ENCODE measurements at regions not wholly inside any gene's neighbourhood (a gene's known extent, or its start where the extent isn't known, plus 50 kb on each side); places are given as distances from the start of the nearest gene placed in this dataset.
"Not testable (repeated sequence)": the region's sequence is repeated elsewhere in the genome, so short reads cannot be mapped to it uniquely, and the experiment has no call there.

GRCh38 chr2:194395818-194396217, 1261.2 kb upstream of the SLC39A10 start:
- DNase-seq (ENCODE audit: low read depth, low spot score): no peak

DNA sequence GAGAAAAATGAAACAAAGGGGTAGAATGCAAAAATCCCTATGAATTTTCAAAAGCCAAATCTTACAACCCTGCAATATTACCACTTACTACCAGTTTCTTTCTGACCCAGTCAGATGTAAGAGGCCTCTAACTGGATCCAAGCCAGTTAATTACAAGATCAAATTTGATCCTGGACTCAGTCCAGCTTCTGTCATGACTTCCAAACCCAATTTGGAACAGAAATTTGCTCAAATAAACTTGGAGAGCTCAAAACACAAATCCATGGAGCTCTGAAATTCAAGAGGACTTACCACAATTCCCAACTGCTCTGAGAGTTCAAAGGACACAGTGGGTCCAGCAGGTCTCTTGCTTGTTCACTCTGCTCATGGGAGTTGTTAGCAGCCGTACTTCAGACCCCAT, 1271.7 kb upstream of the SLC39A10 start:
- DNase-seq (ENCODE audit: low read depth, low spot score): no peak

DNA sequence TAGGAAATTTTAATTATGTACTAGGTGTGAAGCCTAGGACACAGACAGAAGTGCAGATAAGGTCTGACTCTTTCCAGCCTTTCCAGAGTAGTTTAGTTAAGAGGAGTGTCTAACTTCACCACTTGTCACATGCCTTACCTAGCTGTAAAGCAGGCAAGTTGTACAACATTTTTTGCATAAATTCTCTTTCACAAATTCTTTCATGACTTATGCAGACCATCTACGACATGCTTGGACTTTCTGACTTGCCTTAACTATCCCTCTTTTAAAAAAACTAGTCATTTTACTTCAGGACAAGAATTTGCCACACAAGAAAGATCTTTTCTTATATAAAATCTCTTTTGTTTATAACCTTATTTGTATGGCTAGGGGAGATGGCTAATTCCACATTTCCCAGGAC, 1273.6 kb upstream of the SLC39A10 start:
- DNase-seq (ENCODE audit: low read depth, low spot score): no peak

DNA sequence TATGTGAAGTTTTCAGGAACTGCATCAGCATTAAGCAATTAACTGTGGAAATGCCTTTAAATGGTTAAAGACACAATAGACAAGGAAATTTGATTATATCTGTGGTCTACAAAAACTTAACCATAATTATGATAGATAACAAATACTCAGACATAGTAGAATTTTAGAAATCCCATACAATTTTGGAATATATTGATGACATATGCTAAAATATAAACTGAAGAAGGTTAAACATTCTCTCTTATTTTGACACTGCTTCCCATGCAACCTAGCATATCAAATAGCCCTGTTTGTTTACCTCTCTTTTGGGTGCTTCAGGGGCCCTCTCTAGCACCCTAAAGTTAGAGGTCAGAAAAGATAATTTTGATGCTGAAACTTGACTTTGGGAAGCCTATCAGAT, 1274.8 kb upstream of the SLC39A10 start:
- DNase-seq (ENCODE audit: low read depth, low spot score): no peak

- DNase-seq (ENCODE audit: low read depth, low spot score): no peak
These were observed 1277.0 kb upstream of the SLC39A10 start for GRCh38 chr2:194380011-194380410.

- not testable (repeated sequence) for DNase-seq (ENCODE audit: low read depth, low spot score)
These were observed 1289.6 kb upstream of the SLC39A10 start for GRCh38 chr2:194367390-194367789.

GRCh38 chr2:194363878-194364277, 1293.1 kb upstream of the SLC39A10 start:
- DNase-seq (ENCODE audit: low read depth, low spot score): no peak

GRCh38 chr2:194363295-194363694, 1293.7 kb upstream of the SLC39A10 start:
- no peak for DNase-seq (ENCODE audit: low read depth, low spot score)

GRCh38 chr2:194352505-194352904, 1304.5 kb upstream of the SLC39A10 start:
- no peak for DNase-seq (ENCODE audit: low read depth, low spot score)

GRCh38 chr2:194346193-194346592, 1310.8 kb upstream of the SLC39A10 start:
- no peak for DNase-seq (ENCODE audit: low read depth, low spot score)

DNA sequence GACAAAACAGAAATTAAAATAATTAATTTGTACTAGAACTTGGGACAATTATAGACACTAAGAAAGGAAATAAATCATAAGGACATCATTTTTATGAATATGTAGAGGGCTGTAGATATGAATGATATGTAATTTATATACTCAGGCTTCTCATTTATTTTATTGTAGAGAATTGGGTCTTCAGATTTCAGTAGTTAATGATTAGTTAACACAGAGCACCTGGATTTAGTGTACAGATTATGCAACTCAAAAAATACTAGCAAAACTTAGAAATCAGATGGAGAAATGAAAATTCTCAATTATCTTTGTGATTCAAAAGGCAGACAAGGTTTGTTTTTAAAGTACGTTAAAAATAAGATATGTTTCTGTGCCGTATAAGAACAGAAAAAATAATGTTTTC, 1311.7 kb upstream of the SLC39A10 start:
- no peak for DNase-seq (ENCODE audit: low read depth, low spot score)

- no peak for DNase-seq (ENCODE audit: low read depth, low spot score)
These were observed 1313.9 kb upstream of the SLC39A10 start for GRCh38 chr2:194343167-194343566.

DNA sequence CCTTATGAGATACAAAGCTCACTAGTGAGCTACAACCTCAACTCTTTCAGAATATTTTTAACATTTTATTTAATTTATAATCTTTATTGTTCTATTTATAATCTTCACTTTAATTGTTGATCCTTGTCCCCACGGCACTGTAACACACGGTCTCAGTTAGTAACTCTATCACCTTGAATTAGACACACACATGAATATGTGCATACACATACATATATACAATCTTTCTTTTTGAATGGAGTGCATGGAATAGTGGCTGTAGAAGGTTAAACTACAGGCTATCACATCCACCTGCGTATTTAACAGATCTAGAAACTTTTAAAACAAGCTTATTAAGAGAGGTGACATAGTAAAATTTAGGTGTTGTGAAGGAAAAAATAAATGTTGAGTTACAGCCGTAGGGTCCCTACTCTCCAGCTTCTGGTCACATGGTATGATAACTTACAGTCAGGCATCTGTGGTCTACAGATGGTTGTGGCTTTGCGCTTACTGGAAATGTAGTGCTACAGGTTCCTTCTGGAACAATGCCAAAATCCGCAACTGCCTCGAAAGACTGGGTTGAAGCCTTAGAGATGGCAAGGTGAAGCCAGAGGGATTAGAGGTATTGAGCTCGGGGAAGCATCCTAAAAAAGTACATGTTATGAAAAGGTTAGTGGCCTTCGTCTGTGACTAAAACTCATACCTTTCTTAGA, 1324.1 kb upstream of the SLC39A10 start:
- no peak for DNase-seq (ENCODE audit: low read depth, low spot score)

DNA sequence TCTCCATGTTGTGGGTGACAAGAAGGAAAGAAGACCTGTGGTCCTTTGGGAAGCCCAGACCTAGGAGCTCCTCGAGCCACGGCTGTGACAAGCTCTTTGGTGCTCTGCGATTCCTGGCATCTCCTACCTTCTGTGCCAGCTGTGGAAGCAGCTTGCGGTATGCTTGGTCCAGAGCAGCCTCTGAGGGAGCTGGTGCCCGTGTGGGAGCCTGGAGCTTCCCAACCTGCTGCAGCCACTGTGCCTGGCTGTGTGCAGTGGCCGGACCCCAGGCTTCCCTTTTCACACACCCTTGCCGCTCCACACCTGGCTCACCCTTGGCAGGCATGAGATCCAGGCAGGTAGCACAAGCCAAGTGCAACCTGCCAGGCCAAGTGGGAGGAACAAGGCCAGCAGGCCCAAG, 1328.6 kb upstream of the SLC39A10 start:
- DNase-seq (ENCODE audit: low read depth, low spot score): no peak

GRCh38 chr2:194327196-194327888, 1329.7 kb upstream of the SLC39A10 start:
- DNase-seq (ENCODE audit: low read depth, low spot score): no peak

DNA sequence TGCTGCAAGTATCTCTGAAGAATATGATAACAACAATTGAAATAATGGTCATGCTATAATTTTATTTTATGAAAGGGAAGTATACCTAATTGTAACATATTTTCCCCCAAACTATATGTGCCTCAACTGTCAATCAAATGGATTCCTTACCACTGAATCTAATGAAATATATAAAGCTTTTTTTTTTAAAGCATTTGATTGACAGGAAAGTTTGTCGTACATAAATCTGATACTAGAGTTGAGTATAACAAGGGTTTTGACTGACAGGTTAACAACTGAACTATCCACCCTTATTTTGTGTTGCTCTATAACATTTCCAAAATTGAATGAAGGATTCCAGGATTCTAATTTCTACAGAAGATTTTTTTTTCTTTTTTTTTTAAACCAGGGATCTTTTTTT, 1333.3 kb upstream of the SLC39A10 start:
- no peak for DNase-seq (ENCODE audit: low read depth, low spot score)

DNA sequence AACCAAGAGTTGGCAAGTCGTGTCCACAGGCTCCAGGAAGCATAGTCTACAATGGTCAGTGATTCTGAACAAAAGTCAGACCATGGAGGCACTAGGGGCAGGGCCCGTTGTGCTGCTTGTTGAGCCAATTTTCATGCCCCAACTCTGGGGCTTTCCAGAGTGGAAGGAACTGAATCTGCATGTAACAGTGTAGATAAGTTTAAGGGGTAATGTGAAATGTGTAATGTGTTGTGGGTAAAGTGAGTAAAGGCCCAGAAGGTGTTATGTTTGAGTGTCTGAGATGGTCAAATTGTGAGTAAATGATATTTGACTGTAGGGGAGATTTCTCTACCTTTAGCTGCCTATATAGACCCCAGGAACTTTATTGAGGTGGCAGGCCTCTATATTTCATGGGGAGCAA, 1336.5 kb upstream of the SLC39A10 start:
- DNase-seq (ENCODE audit: low read depth, low spot score): no peak

- DNase-seq (ENCODE audit: low read depth, low spot score): no peak
These were observed 1337.6 kb upstream of the SLC39A10 start for GRCh38 chr2:194319222-194319992.

DNA sequence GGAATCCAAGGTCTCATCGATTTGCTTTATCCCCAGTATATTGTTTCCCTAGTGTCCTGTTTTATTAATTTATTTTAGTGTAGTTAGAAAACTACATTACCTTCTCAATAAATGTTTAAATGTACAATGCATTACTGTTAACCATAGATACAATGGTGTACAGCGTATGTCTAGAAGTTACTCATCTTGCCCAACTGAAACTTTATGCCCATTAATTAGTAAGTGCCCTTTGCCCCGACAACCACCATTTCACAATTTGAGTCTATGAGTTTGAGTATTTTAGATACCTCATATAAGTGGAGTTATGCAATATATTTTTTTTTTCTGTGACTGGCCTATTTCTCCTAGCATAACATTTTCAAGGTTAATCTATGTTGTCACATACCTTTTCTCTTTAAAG, 1343.0 kb upstream of the SLC39A10 start:
- no peak for DNase-seq (ENCODE audit: low read depth, low spot score)

DNA sequence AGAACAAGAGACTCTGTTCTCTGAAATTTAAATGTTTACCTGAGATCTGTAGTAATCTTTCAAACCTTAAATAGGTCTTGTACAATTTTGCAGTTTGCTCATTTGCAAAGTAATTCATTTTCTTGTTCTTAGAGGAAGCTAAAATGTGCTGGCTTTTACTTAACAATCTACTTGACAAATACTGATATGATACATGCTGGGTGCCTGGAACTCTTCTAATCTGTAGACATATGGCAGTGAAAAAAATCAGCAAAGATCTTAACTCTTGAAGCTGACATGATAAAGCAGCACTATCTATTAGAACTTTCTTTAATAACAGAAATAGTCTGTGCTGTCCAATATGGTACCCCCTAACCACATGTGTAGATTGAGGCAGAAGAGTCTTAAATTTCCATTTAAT, 1352.8 kb upstream of the SLC39A10 start:
- DNase-seq (ENCODE audit: low read depth, low spot score): no peak

- no peak for DNase-seq (ENCODE audit: low read depth, low spot score)
These were observed 1355.1 kb upstream of the SLC39A10 start for GRCh38 chr2:194301946-194302345.

DNA sequence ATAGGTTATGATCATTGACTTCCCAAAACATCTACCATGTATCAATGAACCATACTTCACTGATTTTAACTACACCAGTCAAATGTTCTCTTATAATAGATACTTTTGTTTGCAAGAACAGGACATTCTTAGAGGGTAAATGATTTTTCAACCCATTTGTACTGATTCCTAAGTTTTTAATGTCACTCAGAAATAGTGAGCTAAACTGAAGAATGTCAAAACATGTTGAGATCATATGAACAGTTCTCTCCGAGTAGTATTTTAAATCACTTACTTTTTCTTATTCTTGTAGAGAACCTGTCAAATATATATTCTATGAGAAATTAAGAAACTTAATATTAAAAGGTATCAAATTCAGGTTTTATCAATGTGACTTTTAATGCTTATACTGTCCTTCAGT, 1362.9 kb upstream of the SLC39A10 start:
- no peak for DNase-seq (ENCODE audit: low read depth, low spot score)

GRCh38 chr2:194291104-194291503, 1365.9 kb upstream of the SLC39A10 start:
- DNase-seq (ENCODE audit: low read depth, low spot score): no peak
